ENCODE measurements at regions not wholly inside any gene's neighbourhood (a gene's known extent, or its start where the extent isn't known, plus 50 kb on each side); places are given as distances from the start of the nearest gene placed in this dataset.

- TF ChIP-seq POLR2AphosphoS5 (IDR thresholded peaks at IDR 0.05; ENCODE audit: low read depth) (no peak), REST (IDR thresholded peaks at IDR 0.05; ENCODE audit: unreplicated experiment) (no peak), CTCF (conservative IDR thresholded peaks at IDR 0.05; ENCODE audit: low read depth in 2 of 2) (no peak), EZH2phosphoT487 (IDR thresholded peaks at IDR 0.05; ENCODE audit: unreplicated experiment) (no peak), EZH2 (IDR thresholded peaks at IDR 0.05; ENCODE audit: low read depth, unreplicated experiment) (no peak), JUNB (IDR thresholded peaks at IDR 0.05; ENCODE audit: unreplicated experiment) (no peak), ETS1 (IDR thresholded peaks at IDR 0.05) (no peak), ZNF462 (CRISPR knock-in tag; IDR thresholded peaks at IDR 0.05) (no peak), ZNF331 (CRISPR knock-in tag; IDR thresholded peaks at IDR 0.05; ENCODE audit: low read depth) (no peak), STAT1 (IDR thresholded peaks at IDR 0.05; ENCODE audit: unreplicated experiment) (no peak), CREB1 (CRISPR knock-in tag; IDR thresholded peaks at IDR 0.05; ENCODE audit: low read depth) (no peak), NANOG (IDR thresholded peaks at IDR 0.05; ENCODE audit: borderline replicate concordance) (no peak), ZNF114 (CRISPR knock-in tag; IDR thresholded peaks at IDR 0.05) (no peak)
These were observed 526.7 kb downstream of the PDHA2 start for GRCh38 chr4:96366632-96367031.

Data from GM23338 (cell line).